ENCODE measurements at regions not wholly inside any gene's neighbourhood (a gene's known extent, or its start where the extent isn't known, plus 50 kb on each side); places are given as distances from the start of the nearest gene placed in this dataset.

DNA sequence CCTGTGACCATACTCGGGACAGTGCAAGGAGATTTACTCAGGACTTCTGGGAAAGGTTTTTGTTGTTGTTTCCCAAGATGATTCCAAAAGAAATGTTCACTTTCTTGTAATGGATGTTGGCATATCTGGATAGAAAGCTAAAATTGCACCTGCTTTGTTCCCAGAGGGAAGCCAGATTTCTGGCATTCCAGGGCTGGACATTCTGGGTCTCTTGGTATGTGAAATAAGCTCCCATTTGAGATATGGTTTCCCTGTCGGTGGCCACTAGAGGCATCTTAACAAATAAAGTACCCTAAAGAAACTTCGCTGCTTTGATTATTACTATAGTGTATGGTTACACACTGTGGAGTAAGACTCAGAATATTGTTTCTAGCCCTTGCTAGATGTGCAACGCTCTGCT lies 737.3 kb downstream of the BRINP1 start (continued):
- TF ChIP-seq ZNF532 (CRISPR knock-in tag; IDR thresholded peaks at IDR 0.05; ENCODE audit: borderline replicate concordance): no peak
- TF ChIP-seq ZNF317 (CRISPR knock-in tag; IDR thresholded peaks at IDR 0.05; ENCODE audit: borderline replicate concordance, low read depth): no peak
- no peak for TF ChIP-seq ZNF423 (CRISPR knock-in tag; IDR thresholded peaks at IDR 0.05)
- no peak for TF ChIP-seq ATF2 (CRISPR knock-in tag; IDR thresholded peaks at IDR 0.05; ENCODE audit: borderline replicate concordance, low read depth)
- no peak for TF ChIP-seq KAT7 (CRISPR knock-in tag; IDR thresholded peaks at IDR 0.05; ENCODE audit: borderline replicate concordance)
- no peak for TF ChIP-seq FOXP1 (CRISPR knock-in tag; IDR thresholded peaks at IDR 0.05; ENCODE audit: borderline replicate concordance)
- TF ChIP-seq ZNF416 (CRISPR knock-in tag; IDR thresholded peaks at IDR 0.05): no peak
- TF ChIP-seq SMAD4 (CRISPR knock-in tag; IDR thresholded peaks at IDR 0.05): no peak
- no peak for TF ChIP-seq ZNF138 (CRISPR knock-in tag; conservative IDR thresholded peaks at IDR 0.05)
- no peak for TF ChIP-seq FOXJ3 (CRISPR knock-in tag; IDR thresholded peaks at IDR 0.05; ENCODE audit: borderline replicate concordance)
- no peak for TF ChIP-seq USF2 (CRISPR knock-in tag; IDR thresholded peaks at IDR 0.05)

- no peaks in the 10 kb centered on the region for H3K4me1 Mint-ChIP-seq
- POLR2A ChIA-PET: no interaction called here
- H3K27me3 Mint-ChIP-seq (ENCODE audit: low read depth): 0 out of 2 replicates have a peak, but pooled peaks cover 3% of the 10 kb centered on the region
- no peak overlapping the region for H3K4me3 Mint-ChIP-seq
- DNase-seq (ENCODE audit: low spot score) (no peak), ATAC-seq (no peak)
- peaks cover 16% of the 10 kb centered on the region for H3K36me3 Mint-ChIP-seq
- peaks cover 43% of the 10 kb centered on the region for H3K9me3 Mint-ChIP-seq
- CTCF ChIA-PET: no interaction called here
- H3K27ac Mint-ChIP-seq: no peak overlapping the region
- TF ChIP-seq SOX15 (CRISPR knock-in tag; IDR thresholded peaks at IDR 0.05): no peak
- TF ChIP-seq KAT7 (CRISPR knock-in tag; IDR thresholded peaks at IDR 0.05; ENCODE audit: borderline replicate concordance): no peak
- TF ChIP-seq RORB (CRISPR knock-in tag; IDR thresholded peaks at IDR 0.05): no peak
- no peak for TF ChIP-seq ERG (CRISPR knock-in tag; IDR thresholded peaks at IDR 0.05)
- TF ChIP-seq ZNF138 (CRISPR knock-in tag; conservative IDR thresholded peaks at IDR 0.05): no peak
- TF ChIP-seq NFYB (CRISPR knock-in tag; conservative IDR thresholded peaks at IDR 0.05; ENCODE audit: low read depth): no peak
- no peak for TF ChIP-seq ZNF317 (CRISPR knock-in tag; IDR thresholded peaks at IDR 0.05; ENCODE audit: borderline replicate concordance, low read depth)
- no peak for TF ChIP-seq ZNF281 (CRISPR knock-in tag; IDR thresholded peaks at IDR 0.05)
- no peak for TF ChIP-seq ELF4 (CRISPR knock-in tag; IDR thresholded peaks at IDR 0.05; ENCODE audit: low read depth)
- TF ChIP-seq, protein P1, sequence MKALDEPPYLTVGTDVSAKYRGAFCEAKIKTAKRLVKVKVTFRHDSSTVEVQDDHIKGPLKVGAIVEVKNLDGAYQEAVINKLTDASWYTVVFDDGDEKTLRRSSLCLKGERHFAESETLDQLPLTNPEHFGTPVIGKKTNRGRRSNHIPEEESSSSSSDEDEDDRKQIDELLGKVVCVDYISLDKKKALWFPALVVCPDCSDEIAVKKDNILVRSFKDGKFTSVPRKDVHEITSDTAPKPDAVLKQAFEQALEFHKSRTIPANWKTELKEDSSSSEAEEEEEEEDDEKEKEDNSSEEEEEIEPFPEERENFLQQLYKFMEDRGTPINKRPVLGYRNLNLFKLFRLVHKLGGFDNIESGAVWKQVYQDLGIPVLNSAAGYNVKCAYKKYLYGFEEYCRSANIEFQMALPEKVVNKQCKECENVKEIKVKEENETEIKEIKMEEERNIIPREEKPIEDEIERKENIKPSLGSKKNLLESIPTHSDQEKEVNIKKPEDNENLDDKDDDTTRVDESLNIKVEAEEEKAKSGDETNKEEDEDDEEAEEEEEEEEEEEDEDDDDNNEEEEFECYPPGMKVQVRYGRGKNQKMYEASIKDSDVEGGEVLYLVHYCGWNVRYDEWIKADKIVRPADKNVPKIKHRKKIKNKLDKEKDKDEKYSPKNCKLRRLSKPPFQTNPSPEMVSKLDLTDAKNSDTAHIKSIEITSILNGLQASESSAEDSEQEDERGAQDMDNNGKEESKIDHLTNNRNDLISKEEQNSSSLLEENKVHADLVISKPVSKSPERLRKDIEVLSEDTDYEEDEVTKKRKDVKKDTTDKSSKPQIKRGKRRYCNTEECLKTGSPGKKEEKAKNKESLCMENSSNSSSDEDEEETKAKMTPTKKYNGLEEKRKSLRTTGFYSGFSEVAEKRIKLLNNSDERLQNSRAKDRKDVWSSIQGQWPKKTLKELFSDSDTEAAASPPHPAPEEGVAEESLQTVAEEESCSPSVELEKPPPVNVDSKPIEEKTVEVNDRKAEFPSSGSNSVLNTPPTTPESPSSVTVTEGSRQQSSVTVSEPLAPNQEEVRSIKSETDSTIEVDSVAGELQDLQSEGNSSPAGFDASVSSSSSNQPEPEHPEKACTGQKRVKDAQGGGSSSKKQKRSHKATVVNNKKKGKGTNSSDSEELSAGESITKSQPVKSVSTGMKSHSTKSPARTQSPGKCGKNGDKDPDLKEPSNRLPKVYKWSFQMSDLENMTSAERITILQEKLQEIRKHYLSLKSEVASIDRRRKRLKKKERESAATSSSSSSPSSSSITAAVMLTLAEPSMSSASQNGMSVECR (CRISPR knock-in tag; IDR thresholded peaks at IDR 0.05; ENCODE audit: borderline replicate concordance): no peak
- TF ChIP-seq, protein P2, sequence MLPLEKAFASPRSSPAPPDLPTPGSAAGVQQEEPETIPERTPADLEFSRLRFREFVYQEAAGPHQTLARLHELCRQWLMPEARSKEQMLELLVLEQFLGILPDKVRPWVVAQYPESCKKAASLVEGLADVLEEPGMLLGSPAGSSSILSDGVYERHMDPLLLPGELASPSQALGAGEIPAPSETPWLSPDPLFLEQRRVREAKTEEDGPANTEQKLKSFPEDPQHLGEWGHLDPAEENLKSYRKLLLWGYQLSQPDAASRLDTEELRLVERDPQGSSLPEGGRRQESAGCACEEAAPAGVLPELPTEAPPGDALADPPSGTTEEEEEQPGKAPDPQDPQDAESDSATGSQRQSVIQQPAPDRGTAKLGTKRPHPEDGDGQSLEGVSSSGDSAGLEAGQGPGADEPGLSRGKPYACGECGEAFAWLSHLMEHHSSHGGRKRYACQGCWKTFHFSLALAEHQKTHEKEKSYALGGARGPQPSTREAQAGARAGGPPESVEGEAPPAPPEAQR (CRISPR knock-in tag; IDR thresholded peaks at IDR 0.05): no peak
- TF ChIP-seq MXD4 (CRISPR knock-in tag; IDR thresholded peaks at IDR 0.05; ENCODE audit: borderline replicate concordance): no peak
Observed at GRCh38 chr9:118635416-118635815, 733.8 kb downstream of the BRINP1 start.

Measured in WTC11 (cell line).